ENCODE measurements at regions not wholly inside any gene's neighbourhood (a gene's known extent, or its start where the extent isn't known, plus 50 kb on each side); places are given as distances from the start of the nearest gene placed in this dataset.

- DNase-seq (ENCODE audit: low spot score), result no peak
- no peak overlapping the region for H3K27ac Mint-ChIP-seq (ENCODE audit: unreplicated experiment)
- no peaks in the 10 kb centered on the region for H3K9me3 Mint-ChIP-seq (ENCODE audit: low read depth)
- H3K36me3 Mint-ChIP-seq (ENCODE audit: low read depth), result no peaks in the 10 kb centered on the region
- H3K4me3 Mint-ChIP-seq (ENCODE audit: unreplicated experiment), result no peak overlapping the region
- TF ChIP-seq, protein P1, sequence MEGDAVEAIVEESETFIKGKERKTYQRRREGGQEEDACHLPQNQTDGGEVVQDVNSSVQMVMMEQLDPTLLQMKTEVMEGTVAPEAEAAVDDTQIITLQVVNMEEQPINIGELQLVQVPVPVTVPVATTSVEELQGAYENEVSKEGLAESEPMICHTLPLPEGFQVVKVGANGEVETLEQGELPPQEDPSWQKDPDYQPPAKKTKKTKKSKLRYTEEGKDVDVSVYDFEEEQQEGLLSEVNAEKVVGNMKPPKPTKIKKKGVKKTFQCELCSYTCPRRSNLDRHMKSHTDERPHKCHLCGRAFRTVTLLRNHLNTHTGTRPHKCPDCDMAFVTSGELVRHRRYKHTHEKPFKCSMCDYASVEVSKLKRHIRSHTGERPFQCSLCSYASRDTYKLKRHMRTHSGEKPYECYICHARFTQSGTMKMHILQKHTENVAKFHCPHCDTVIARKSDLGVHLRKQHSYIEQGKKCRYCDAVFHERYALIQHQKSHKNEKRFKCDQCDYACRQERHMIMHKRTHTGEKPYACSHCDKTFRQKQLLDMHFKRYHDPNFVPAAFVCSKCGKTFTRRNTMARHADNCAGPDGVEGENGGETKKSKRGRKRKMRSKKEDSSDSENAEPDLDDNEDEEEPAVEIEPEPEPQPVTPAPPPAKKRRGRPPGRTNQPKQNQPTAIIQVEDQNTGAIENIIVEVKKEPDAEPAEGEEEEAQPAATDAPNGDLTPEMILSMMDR (IDR thresholded peaks at IDR 0.05), result no peak
- peaks cover 26% of the 10 kb centered on the region for H3K27me3 Mint-ChIP-seq (ENCODE audit: low read depth)
- H3K4me1 Mint-ChIP-seq (ENCODE audit: low read depth), result no peaks in the 10 kb centered on the region
Measured at GRCh38 chr20:40814631-40814960, 125.6 kb upstream of the MAFB start.

GRCh38 chr20:40815156-40816038, 126.4 kb upstream of the MAFB start:
- Mint-ChIP-seq H3K36me3 (ENCODE audit: low read depth) (no peaks in the 10 kb centered on the region), H3K4me3 (ENCODE audit: unreplicated experiment) (no peak overlapping the region), H3K27me3 (ENCODE audit: low read depth) (peaks cover 21% of the 10 kb centered on the region), H3K4me1 (ENCODE audit: low read depth) (no peaks in the 10 kb centered on the region), H3K27ac (ENCODE audit: unreplicated experiment) (no peak overlapping the region), H3K9me3 (ENCODE audit: low read depth) (no peaks in the 10 kb centered on the region)
- TF ChIP-seq, protein P1 (IDR thresholded peaks at IDR 0.05), result no peak
- no peak for DNase-seq (ENCODE audit: low spot score)

DNA sequence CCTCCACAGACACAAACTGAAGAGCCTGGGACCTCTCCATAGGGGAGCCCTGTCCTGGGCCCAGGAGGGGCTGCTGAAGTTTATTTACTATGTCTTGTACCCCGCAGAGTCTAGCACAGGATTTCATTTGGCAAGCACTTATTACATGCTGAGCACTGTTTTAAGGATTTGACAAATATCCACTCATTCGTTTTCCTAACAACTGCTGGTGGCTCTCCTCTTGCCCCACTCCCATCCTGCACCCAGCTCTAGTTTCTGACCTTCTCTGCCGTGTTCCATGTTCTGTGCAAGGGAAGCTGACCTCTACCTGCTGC, 127.0 kb upstream of the MAFB start:
- no peak overlapping the region for H3K27ac Mint-ChIP-seq (ENCODE audit: unreplicated experiment)
- peaks cover 25% of the 10 kb centered on the region for H3K27me3 Mint-ChIP-seq (ENCODE audit: low read depth)
- no peaks in the 10 kb centered on the region for H3K4me1 Mint-ChIP-seq (ENCODE audit: low read depth)

GRCh38 chr20:40821429-40821828, 132.4 kb upstream of the MAFB start:
- H3K9me3 Mint-ChIP-seq (ENCODE audit: low read depth), result peaks cover 4% of the 10 kb centered on the region
- H3K4me1 Mint-ChIP-seq (ENCODE audit: low read depth), result no peaks in the 10 kb centered on the region
- H3K4me3 Mint-ChIP-seq (ENCODE audit: unreplicated experiment), result no peak overlapping the region
- H3K36me3 Mint-ChIP-seq (ENCODE audit: low read depth), result peaks cover 1% of the 10 kb centered on the region
- DNase-seq (ENCODE audit: low spot score), result no peak
- H3K27ac Mint-ChIP-seq (ENCODE audit: unreplicated experiment), result no peak overlapping the region
- TF ChIP-seq, protein P1 (IDR thresholded peaks at IDR 0.05), result no peak
- peaks cover 20% of the 10 kb centered on the region for H3K27me3 Mint-ChIP-seq (ENCODE audit: low read depth)

More for the DNA sequence above, 127.0 kb upstream of the MAFB start:
- DNase-seq (ENCODE audit: low spot score), result no peak
- Mint-ChIP-seq H3K9me3 (ENCODE audit: low read depth) (no peaks in the 10 kb centered on the region), H3K4me3 (ENCODE audit: unreplicated experiment) (no peak overlapping the region), H3K36me3 (ENCODE audit: low read depth) (no peaks in the 10 kb centered on the region)
- TF ChIP-seq, protein P1 (IDR thresholded peaks at IDR 0.05), result no peak

GRCh38 chr20:40826699-40827098, 137.7 kb upstream of the MAFB start:
- peaks cover 13% of the 10 kb centered on the region for H3K27me3 Mint-ChIP-seq (ENCODE audit: low read depth)
- no peak overlapping the region for H3K27ac Mint-ChIP-seq (ENCODE audit: unreplicated experiment)
- TF ChIP-seq, protein P1 (IDR thresholded peaks at IDR 0.05), result no peak
- H3K4me1 Mint-ChIP-seq (ENCODE audit: low read depth), result no peaks in the 10 kb centered on the region
- peaks cover 4% of the 10 kb centered on the region for H3K9me3 Mint-ChIP-seq (ENCODE audit: low read depth)
- H3K36me3 Mint-ChIP-seq (ENCODE audit: low read depth), result peaks cover 1% of the 10 kb centered on the region
- no peak overlapping the region for H3K4me3 Mint-ChIP-seq (ENCODE audit: unreplicated experiment)
- no peak for DNase-seq (ENCODE audit: low spot score)
